OCI-LY1 (cell line): ENCODE measurements at regions not wholly inside any gene's neighbourhood (a gene's known extent, or its start where the extent isn't known, plus 50 kb on each side); places are given as distances from the start of the nearest gene placed in this dataset.

Experiments used
- H2AFZ ChIP-seq: fragments of 200-600 bp; sonication (generic), shearing (Covaris generic); 2 replicates; pipeline ENCODE4 v1.6.0; 2014; ENCODE audit warnings: antibody characterized with exemption, mild to moderate bottlenecking, low read length
- H3F3A ChIP-seq: fragments of 200-600 bp; sonication (generic), shearing (Covaris generic); 2 replicates; pipeline ENCODE4 v1.6.0; 2014; ENCODE audit warnings: mild to moderate bottlenecking, antibody characterized with exemption, low read length, moderate library complexity; ENCODE audit not compliant: insufficient read depth
- H3K27ac ChIP-seq: fragments of 200-600 bp; sonication (generic); 2 replicates; pipeline ENCODE4 v1.5.1; 2014; ENCODE audit warnings: low read length, mixed run types, mild to moderate bottlenecking, low read depth; ENCODE audit not compliant: poor library complexity, severe bottlenecking
- H3K27me3 ChIP-seq: fragments of 200-600 bp; sonication (generic); 2 replicates; pipeline ENCODE4 v1.6.0; 2014; ENCODE audit warnings: antibody characterized with exemption, mild to moderate bottlenecking, low read length, moderate library complexity; ENCODE audit not compliant: insufficient read depth
- H3K36me3 ChIP-seq: fragments of 200-600 bp; sonication (generic); 2 replicates; pipeline ENCODE4 v1.6.1; 2014; ENCODE audit warnings: mild to moderate bottlenecking, antibody characterized with exemption, low read length, moderate library complexity, mixed read lengths; ENCODE audit not compliant: insufficient read depth
- H3K4me1 ChIP-seq: fragments of 200-600 bp; sonication (generic); 2 replicates; pipeline ENCODE4 v1.5.1; 2014; ENCODE audit warnings: mild to moderate bottlenecking, low read length, moderate library complexity; ENCODE audit not compliant: insufficient read depth, severe bottlenecking
- H3K4me2 ChIP-seq: fragments of 200-600 bp; sonication (generic), shearing (Covaris generic); 2 replicates; pipeline ENCODE4 v1.6.1; 2014; ENCODE audit warnings: low read length
- H3K4me3 ChIP-seq: fragments of 200-600 bp; sonication (generic); 2 replicates; pipeline ENCODE4 v1.5.1; 2014; ENCODE audit warnings: low read length, low read depth, mild to moderate bottlenecking, mixed read lengths; ENCODE audit not compliant: poor library complexity, severe bottlenecking
- H3K79me2 ChIP-seq: fragments of 200-600 bp; shearing (Covaris generic); 2 replicates; pipeline ENCODE4 v1.6.1; 2016; ENCODE audit warnings: mixed run types, low read length, mixed read lengths; ENCODE audit not compliant: insufficient read depth
- H3K9ac ChIP-seq: fragments of 200-600 bp; sonication (generic), shearing (Covaris generic); 2 replicates; pipeline ENCODE4 v1.6.1; 2014; ENCODE audit warnings: mild to moderate bottlenecking, low read length, mixed read lengths
- H3K9me2 ChIP-seq: fragments of 200-600 bp; sonication (generic), shearing (Covaris generic); 2 replicates; pipeline ENCODE4 v1.6.1; 2014; ENCODE audit warnings: low read depth, mild to moderate bottlenecking, low read length, mixed read lengths
- H3K9me3 ChIP-seq: fragments of 200-600 bp; shearing (Covaris generic); 2 replicates; pipeline ENCODE4 v1.6.1; 2014; ENCODE audit warnings: low read length, mixed read lengths
- H4K20me1 ChIP-seq: fragments of 200-600 bp; sonication (generic), shearing (Covaris generic); 2 replicates; pipeline ENCODE4 v1.6.0; 2016; ENCODE audit warnings: mild to moderate bottlenecking, low read length; ENCODE audit not compliant: insufficient read depth
- CTCF ChIP-seq: fragments of 200-600 bp; sonication (generic), shearing (Covaris generic); IDR thresholded peaks from 2 replicates; pipeline ENCODE4 v1.5.1; 2017; ENCODE audit warnings: mild to moderate bottlenecking, antibody characterized with exemption, low read length, moderate library complexity, mixed read lengths
- EZH2 ChIP-seq: fragments of 200-600 bp; sonication (generic), shearing (Covaris generic); IDR thresholded peaks from 2 replicates; pipeline ENCODE4 v1.8.0; 2017; ENCODE audit warnings: borderline replicate concordance, mixed run types, mild to moderate bottlenecking, antibody characterized with exemption, low read length, moderate library complexity, mixed read lengths

- TF ChIP-seq EZH2 (no peak), CTCF (no peak)
- H3K79me2 ChIP-seq = no peaks in the 10 kb centered on the region
- no peak overlapping the region for H3K4me3 ChIP-seq
- no peak overlapping the region for H3K9ac ChIP-seq
- H3K9me3 ChIP-seq = no peaks in the 10 kb centered on the region
- no peaks in the 10 kb centered on the region for H4K20me1 ChIP-seq
- H3K27ac ChIP-seq = no peak overlapping the region
- no peak overlapping the region for H3K4me2 ChIP-seq
- no peaks in the 10 kb centered on the region for H3K4me1 ChIP-seq
- no peaks in the 10 kb centered on the region for H3K9me2 ChIP-seq
- no peak overlapping the region for H2AFZ ChIP-seq
- no peaks in the 10 kb centered on the region for H3F3A ChIP-seq
- peaks cover 3% of the 10 kb centered on the region; the same call in 1 of the 2 replicates for H3K27me3 ChIP-seq
- no peaks in the 10 kb centered on the region for H3K36me3 ChIP-seq
Observed at GRCh38 chr3:40843208-40843624, 318.5 kb downstream of the ZNF621 start.

GRCh38 chr3:40843851-40844548 lies 319.2 kb downstream of the ZNF621 start:
- Histone ChIP-seq H2AFZ (no peak overlapping the region), H3K4me2 (no peak overlapping the region), H3K27ac (no peak overlapping the region), H3K9me2 (no peaks in the 10 kb centered on the region), H3K79me2 (no peaks in the 10 kb centered on the region), H3K36me3 (no peaks in the 10 kb centered on the region), H3K4me3 (no peak overlapping the region), H3K4me1 (no peaks in the 10 kb centered on the region), H3K27me3 (peaks cover 3% of the 10 kb centered on the region; the same call in 1 of the 2 replicates), H4K20me1 (no peaks in the 10 kb centered on the region), H3F3A (no peaks in the 10 kb centered on the region), H3K9ac (no peak overlapping the region), H3K9me3 (no peaks in the 10 kb centered on the region)
- TF ChIP-seq EZH2 = no peak
- no peak for TF ChIP-seq CTCF

- Histone ChIP-seq H3K9ac (no peak overlapping the region), H3K9me3 (no peaks in the 10 kb centered on the region), H3K9me2 (no peaks in the 10 kb centered on the region), H3F3A (no peaks in the 10 kb centered on the region), H3K79me2 (no peaks in the 10 kb centered on the region), H3K27me3 (peaks cover 3% of the 10 kb centered on the region; the same call in 1 of the 2 replicates), H2AFZ (no peak overlapping the region), H4K20me1 (no peaks in the 10 kb centered on the region), H3K36me3 (no peaks in the 10 kb centered on the region), H3K4me3 (no peak overlapping the region), H3K4me2 (no peak overlapping the region), H3K27ac (no peak overlapping the region), H3K4me1 (no peaks in the 10 kb centered on the region)
- TF ChIP-seq EZH2 = no peak
- no peak for TF ChIP-seq CTCF
Observed at GRCh38 chr3:40844896-40845295, 320.1 kb downstream of the ZNF621 start.
